ENCODE measurements at regions not wholly inside any gene's neighbourhood (a gene's known extent, or its start where the extent isn't known, plus 50 kb on each side); places are given as distances from the start of the nearest gene placed in this dataset.

DNA sequence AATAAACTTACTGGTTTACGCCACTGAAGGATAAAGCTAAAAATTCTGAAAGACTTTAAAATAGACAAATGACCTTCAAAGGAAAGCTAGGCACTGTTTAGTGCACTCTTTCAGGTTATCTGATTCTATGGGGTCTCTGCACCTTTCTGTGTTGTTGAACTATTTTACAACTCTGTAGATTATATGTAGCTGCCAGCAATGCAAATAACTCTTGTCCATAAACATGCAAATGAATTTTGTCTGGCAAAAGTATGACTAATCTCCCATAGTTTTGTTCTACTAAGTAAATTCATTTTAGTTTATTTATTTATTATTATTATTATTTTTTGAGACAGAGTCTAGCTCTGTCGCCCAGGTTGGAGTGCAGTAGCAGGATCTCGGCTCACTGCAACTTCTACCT is 266.3 kb upstream of the CCDC196 start:
- TF ChIP-seq, protein P1, sequence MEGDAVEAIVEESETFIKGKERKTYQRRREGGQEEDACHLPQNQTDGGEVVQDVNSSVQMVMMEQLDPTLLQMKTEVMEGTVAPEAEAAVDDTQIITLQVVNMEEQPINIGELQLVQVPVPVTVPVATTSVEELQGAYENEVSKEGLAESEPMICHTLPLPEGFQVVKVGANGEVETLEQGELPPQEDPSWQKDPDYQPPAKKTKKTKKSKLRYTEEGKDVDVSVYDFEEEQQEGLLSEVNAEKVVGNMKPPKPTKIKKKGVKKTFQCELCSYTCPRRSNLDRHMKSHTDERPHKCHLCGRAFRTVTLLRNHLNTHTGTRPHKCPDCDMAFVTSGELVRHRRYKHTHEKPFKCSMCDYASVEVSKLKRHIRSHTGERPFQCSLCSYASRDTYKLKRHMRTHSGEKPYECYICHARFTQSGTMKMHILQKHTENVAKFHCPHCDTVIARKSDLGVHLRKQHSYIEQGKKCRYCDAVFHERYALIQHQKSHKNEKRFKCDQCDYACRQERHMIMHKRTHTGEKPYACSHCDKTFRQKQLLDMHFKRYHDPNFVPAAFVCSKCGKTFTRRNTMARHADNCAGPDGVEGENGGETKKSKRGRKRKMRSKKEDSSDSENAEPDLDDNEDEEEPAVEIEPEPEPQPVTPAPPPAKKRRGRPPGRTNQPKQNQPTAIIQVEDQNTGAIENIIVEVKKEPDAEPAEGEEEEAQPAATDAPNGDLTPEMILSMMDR (IDR thresholded peaks at IDR 0.05) = no peak
- no peak for TF ChIP-seq POLR2AphosphoS5 (IDR thresholded peaks at IDR 0.05)
